ENCODE measurements at regions not wholly inside any gene's neighbourhood (a gene's known extent, or its start where the extent isn't known, plus 50 kb on each side); places are given as distances from the start of the nearest gene placed in this dataset.
A peak's percentile ranks its signal among the peaks of the same experiment; 100 is the strongest.

GRCh38 chr6:93822434-93823265, 403.3 kb upstream of the EPHA7 start:
- no peak for DNase-seq

GRCh38 chr6:93821953-93822352, 402.6 kb upstream of the EPHA7 start:
- no peak for DNase-seq

- no peak for DNase-seq
These were observed 401.2 kb upstream of the EPHA7 start for GRCh38 chr6:93820465-93821082.

- DNase-seq = no peak
These were observed 399.8 kb upstream of the EPHA7 start for GRCh38 chr6:93819189-93819588.

- DNase-seq = no peak
These were observed 398.6 kb upstream of the EPHA7 start for GRCh38 chr6:93817937-93818336.

- no peak for DNase-seq
These were observed 387.3 kb upstream of the EPHA7 start for GRCh38 chr6:93806409-93807270.

- no peak for DNase-seq
These were observed 381.9 kb upstream of the EPHA7 start for GRCh38 chr6:93801101-93801847.

- no peak for DNase-seq
These were observed 379.9 kb upstream of the EPHA7 start for GRCh38 chr6:93799226-93799625.

GRCh38 chr6:93794166-93794565, 374.8 kb upstream of the EPHA7 start:
- no peak for DNase-seq

GRCh38 chr6:93792746-93793145, 373.4 kb upstream of the EPHA7 start:
- DNase-seq = no peak

- DNase-seq = no peak
These were observed 371.6 kb upstream of the EPHA7 start for GRCh38 chr6:93790981-93791380.

GRCh38 chr6:93789532-93789931, 370.2 kb upstream of the EPHA7 start:
- no peak for DNase-seq

GRCh38 chr6:93787841-93788240, 368.5 kb upstream of the EPHA7 start:
- no peak for DNase-seq

GRCh38 chr6:93786474-93787330, 367.3 kb upstream of the EPHA7 start:
- DNase-seq = no peak

GRCh38 chr6:93785694-93786030, 366.3 kb upstream of the EPHA7 start:
- no peak for DNase-seq

- DNase-seq = peak in 1 of 3 donors; percentile 19
These were observed 365.7 kb upstream of the EPHA7 start for GRCh38 chr6:93784794-93785693.

GRCh38 chr6:93779086-93779841, 359.9 kb upstream of the EPHA7 start:
- no peak for DNase-seq

GRCh38 chr6:93759190-93759589, 339.8 kb upstream of the EPHA7 start:
- DNase-seq = no peak

GRCh38 chr6:93751969-93752368, 332.6 kb upstream of the EPHA7 start:
- DNase-seq = no peak

GRCh38 chr6:93749930-93750329, 330.6 kb upstream of the EPHA7 start:
- DNase-seq = no peak
